ENCODE measurements at regions not wholly inside any gene's neighbourhood (a gene's known extent, or its start where the extent isn't known, plus 50 kb on each side); places are given as distances from the start of the nearest gene placed in this dataset.

DNA sequence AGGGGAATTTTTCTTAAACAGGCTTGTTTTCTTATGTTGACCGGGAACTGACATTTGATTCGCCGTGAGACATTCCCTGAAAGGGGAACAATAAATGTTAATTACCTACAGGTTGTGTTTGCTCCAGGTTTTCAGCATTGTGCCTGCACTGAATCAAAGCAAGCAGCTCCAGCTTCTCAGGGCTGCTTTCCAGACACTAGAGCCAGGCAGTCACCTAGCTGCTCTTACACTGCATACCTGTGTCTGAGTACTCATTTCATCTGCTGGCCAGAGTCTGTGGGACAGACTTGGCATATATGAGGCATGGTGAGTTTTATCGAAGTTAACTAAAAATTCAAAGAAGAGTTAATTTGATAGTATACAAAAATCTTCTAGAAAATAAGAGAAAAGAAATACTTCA is 951.8 kb upstream of the MAP3K7 start:
- no peak for FAIRE-seq
- no peak for DNase-seq
- no peak for TF ChIP-seq CTCF (IDR thresholded peaks at IDR 0.05)
- intact Hi-C loops (cut with DNase I) = no loop called here
- no peaks in the 10 kb centered on the region for H3K4me1 ChIP-seq
- ATAC-seq = no peak
- H3K4me3 ChIP-seq = no peak overlapping the region
- WGBS, 2 donors = 61 to 87% methylated on average over 3 to 4 of the region's 4 CpGs
- H3K27me3 ChIP-seq = no peaks in the 10 kb centered on the region
- no peaks in the 10 kb centered on the region for H3K36me3 ChIP-seq
- H3K27ac ChIP-seq = no peak overlapping the region
- no peaks in the 10 kb centered on the region for H3K9me3 ChIP-seq

DNA sequence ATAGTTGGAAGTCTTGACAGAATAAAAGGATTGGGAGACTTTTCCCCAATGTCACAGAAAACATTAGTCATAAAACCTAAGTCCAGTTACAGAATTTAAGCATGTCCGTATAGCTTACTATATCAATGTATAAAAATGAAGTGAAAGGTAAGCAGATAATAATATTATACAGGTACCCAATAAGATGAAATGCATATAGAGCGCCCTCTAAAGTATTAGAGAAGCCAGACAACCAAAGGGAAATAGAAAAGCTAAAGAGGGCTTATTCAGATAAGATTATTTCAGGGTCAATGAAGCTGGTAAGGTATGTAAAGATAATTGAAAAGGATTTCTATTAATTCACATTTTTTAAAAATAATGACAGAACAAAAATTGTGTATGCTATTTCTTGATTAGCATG is 947.7 kb upstream of the MAP3K7 start:
- intact Hi-C loops (cut with DNase I) = no loop called here
- no peak for TF ChIP-seq CTCF (IDR thresholded peaks at IDR 0.05)
- DNase-seq (no peak), FAIRE-seq (no peak), ATAC-seq (no peak)
- no peak overlapping the region for H3K27ac ChIP-seq
- no peaks in the 10 kb centered on the region for H3K27me3 ChIP-seq
- no peaks in the 10 kb centered on the region for H3K4me1 ChIP-seq
- H3K4me3 ChIP-seq = no peak overlapping the region
- H3K9me3 ChIP-seq = no peaks in the 10 kb centered on the region
- no peaks in the 10 kb centered on the region for H3K36me3 ChIP-seq
- WGBS, 2 donors = 43 to 48% methylated on average over 2 of the region's 2 CpGs

DNA sequence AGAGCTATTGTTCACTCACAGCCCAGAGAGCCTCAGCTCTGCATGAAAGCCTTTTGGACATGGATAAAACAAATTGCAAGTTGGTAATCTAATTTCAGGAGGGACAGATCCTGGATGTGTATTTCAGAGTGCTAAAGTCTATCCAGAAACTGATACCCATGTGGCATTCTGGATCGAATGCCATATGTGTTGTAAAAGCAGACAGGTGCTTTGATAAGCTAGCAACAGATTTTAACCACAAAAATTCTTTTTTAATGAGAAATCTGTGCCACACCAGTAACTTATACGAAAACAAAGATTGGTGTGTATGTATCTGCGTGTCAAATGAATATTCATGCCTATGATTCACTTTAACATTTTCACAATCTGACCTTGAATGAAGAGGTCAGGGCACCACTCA is 936.6 kb upstream of the MAP3K7 start:
- no peak for TF ChIP-seq CTCF (IDR thresholded peaks at IDR 0.05)
- Histone ChIP-seq H3K27ac (no peak overlapping the region), H3K36me3 (no peaks in the 10 kb centered on the region), H3K4me1 (no peaks in the 10 kb centered on the region), H3K27me3 (no peaks in the 10 kb centered on the region), H3K4me3 (no peak overlapping the region), H3K9me3 (no peaks in the 10 kb centered on the region)
- ATAC-seq (no peak), DNase-seq (no peak), FAIRE-seq (no peak)
- intact Hi-C loops (cut with DNase I) = no loop called here
- 42 to 65% methylated on average over 3 of the region's 3 CpGs for WGBS, 2 donors

DNA sequence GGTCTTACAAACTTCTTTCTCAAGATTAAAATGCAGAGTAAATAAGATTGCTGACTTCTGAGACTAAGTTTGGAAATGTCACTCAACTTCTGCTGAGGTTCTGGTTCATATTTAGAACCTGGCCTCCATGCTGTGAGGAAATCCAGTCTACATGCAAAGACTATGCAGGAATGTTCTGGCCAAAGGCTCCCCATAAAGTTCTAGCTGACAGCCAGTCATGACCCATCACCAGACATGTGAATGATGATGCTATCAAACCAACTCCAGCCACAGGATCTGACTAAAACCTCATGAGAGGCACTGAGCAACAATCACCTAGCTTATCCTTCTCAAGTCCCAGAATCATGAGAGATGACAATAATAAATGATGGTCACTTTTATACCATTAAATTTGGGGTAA is 935.1 kb upstream of the MAP3K7 start:
- Histone ChIP-seq H3K27me3 (no peaks in the 10 kb centered on the region), H3K4me3 (no peak overlapping the region), H3K4me1 (no peaks in the 10 kb centered on the region), H3K36me3 (no peaks in the 10 kb centered on the region), H3K27ac (no peak overlapping the region), H3K9me3 (no peaks in the 10 kb centered on the region)
- DNase-seq = no peak
- no peak for ATAC-seq
- no peak for FAIRE-seq
- intact Hi-C loops (cut with DNase I) = no loop called here
- TF ChIP-seq CTCF (IDR thresholded peaks at IDR 0.05) = no peak

DNA sequence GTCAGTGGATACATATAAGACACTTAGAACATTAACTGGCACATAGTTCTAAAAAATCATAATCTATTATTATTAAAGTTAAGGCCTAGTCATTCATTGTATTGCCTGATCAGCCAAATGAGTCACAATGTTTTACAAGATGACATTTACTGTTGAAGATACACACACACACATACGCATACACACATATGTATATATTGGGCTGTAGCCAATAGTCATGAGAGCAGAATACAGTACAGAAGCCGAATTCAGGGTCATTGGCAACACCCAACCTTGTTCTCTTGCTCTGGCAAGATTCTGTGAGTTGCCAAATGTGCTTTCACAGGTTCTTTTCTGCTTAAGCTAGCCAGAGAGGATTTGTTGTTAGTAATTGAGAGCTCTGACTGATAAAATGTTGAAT is 922.8 kb upstream of the MAP3K7 start:
- no peak for TF ChIP-seq CTCF (IDR thresholded peaks at IDR 0.05)
- H3K27ac ChIP-seq = no peak overlapping the region
- no peaks in the 10 kb centered on the region for H3K27me3 ChIP-seq
- ATAC-seq (no peak), DNase-seq (no peak), FAIRE-seq (no peak)
- no peak overlapping the region for H3K4me3 ChIP-seq
- no peaks in the 10 kb centered on the region for H3K36me3 ChIP-seq
- intact Hi-C loops (cut with DNase I) = no loop called here
- WGBS, 2 donors = 46 to 57% methylated on average over 2 of the region's 2 CpGs
- H3K4me1 ChIP-seq = no peaks in the 10 kb centered on the region
- H3K9me3 ChIP-seq = no peaks in the 10 kb centered on the region
